ENCODE measurements at regions not wholly inside any gene's neighbourhood (a gene's known extent, or its start where the extent isn't known, plus 50 kb on each side); places are given as distances from the start of the nearest gene placed in this dataset.

- no peak overlapping the region for H3K9ac ChIP-seq
- no peak overlapping the region for H3K4me3 ChIP-seq (IDR thresholded peaks at IDR 0.05; ENCODE audit: insufficient read depth, low read depth, low read length)
- no peaks in the 10 kb centered on the region for H3K36me3 ChIP-seq (ENCODE audit: insufficient read depth)
- no peak overlapping the region for H3K4me2 ChIP-seq
- no peaks in the 10 kb centered on the region for H3K27me3 ChIP-seq (ENCODE audit: insufficient read depth, low read depth)
- H3K27ac ChIP-seq: no peak overlapping the region
- no peak for TF ChIP-seq CTCF (conservative IDR thresholded peaks at IDR 0.05; ENCODE audit: low read depth, low read length)
- H3K79me2 ChIP-seq (ENCODE audit: insufficient read depth, low read depth): no peaks in the 10 kb centered on the region
- no peaks in the 10 kb centered on the region for H4K20me1 ChIP-seq (ENCODE audit: insufficient read depth)
- no peaks in the 10 kb centered on the region for H3K4me1 ChIP-seq (ENCODE audit: low read depth, poor library complexity, severe bottlenecking)
- H2AFZ ChIP-seq (ENCODE audit: low read depth): no peak overlapping the region
These were observed 807.8 kb downstream of the DSC3 start for GRCh38 chr18:30234755-30235154.

GRCh38 chr18:30211112-30211511 lies 831.4 kb downstream of the DSC3 start:
- Histone ChIP-seq H2AFZ (ENCODE audit: low read depth) (no peak overlapping the region), H3K79me2 (ENCODE audit: insufficient read depth, low read depth) (no peaks in the 10 kb centered on the region), H3K36me3 (ENCODE audit: insufficient read depth) (no peaks in the 10 kb centered on the region), H4K20me1 (ENCODE audit: insufficient read depth) (no peaks in the 10 kb centered on the region), H3K4me1 (ENCODE audit: low read depth, poor library complexity, severe bottlenecking) (no peaks in the 10 kb centered on the region), H3K27ac (no peak overlapping the region), H3K4me2 (no peak overlapping the region), H3K27me3 (ENCODE audit: insufficient read depth, low read depth) (no peaks in the 10 kb centered on the region), H3K9ac (no peak overlapping the region), H3K4me3 (IDR thresholded peaks at IDR 0.05; ENCODE audit: insufficient read depth, low read depth, low read length) (no peak overlapping the region)
- TF ChIP-seq CTCF (conservative IDR thresholded peaks at IDR 0.05; ENCODE audit: low read depth, low read length): no peak

GRCh38 chr18:30208546-30208945 lies 834.0 kb downstream of the DSC3 start:
- no peak for TF ChIP-seq CTCF (conservative IDR thresholded peaks at IDR 0.05; ENCODE audit: low read depth, low read length)
- H3K4me3 ChIP-seq (IDR thresholded peaks at IDR 0.05; ENCODE audit: insufficient read depth, low read depth, low read length): no peak overlapping the region
- no peaks in the 10 kb centered on the region for H3K36me3 ChIP-seq (ENCODE audit: insufficient read depth)
- no peak overlapping the region for H3K9ac ChIP-seq
- no peak overlapping the region for H2AFZ ChIP-seq (ENCODE audit: low read depth)
- H4K20me1 ChIP-seq (ENCODE audit: insufficient read depth): no peaks in the 10 kb centered on the region
- H3K4me1 ChIP-seq (ENCODE audit: low read depth, poor library complexity, severe bottlenecking): no peaks in the 10 kb centered on the region
- H3K27me3 ChIP-seq (ENCODE audit: insufficient read depth, low read depth): no peaks in the 10 kb centered on the region
- no peak overlapping the region for H3K4me2 ChIP-seq
- no peaks in the 10 kb centered on the region for H3K79me2 ChIP-seq (ENCODE audit: insufficient read depth, low read depth)
- H3K27ac ChIP-seq: no peak overlapping the region

- Histone ChIP-seq H4K20me1 (ENCODE audit: insufficient read depth) (no peaks in the 10 kb centered on the region), H3K4me1 (ENCODE audit: low read depth, poor library complexity, severe bottlenecking) (no peaks in the 10 kb centered on the region), H3K36me3 (ENCODE audit: insufficient read depth) (no peaks in the 10 kb centered on the region), H3K27me3 (ENCODE audit: insufficient read depth, low read depth) (no peaks in the 10 kb centered on the region), H3K9ac (no peak overlapping the region), H3K27ac (no peak overlapping the region), H2AFZ (ENCODE audit: low read depth) (no peak overlapping the region), H3K4me2 (no peak overlapping the region), H3K79me2 (ENCODE audit: insufficient read depth, low read depth) (no peaks in the 10 kb centered on the region), H3K4me3 (IDR thresholded peaks at IDR 0.05; ENCODE audit: insufficient read depth, low read depth, low read length) (no peak overlapping the region)
- TF ChIP-seq CTCF (conservative IDR thresholded peaks at IDR 0.05; ENCODE audit: low read depth, low read length): 0 out of 2 replicates have a peak, but pooled peaks have one; percentile 26
These were observed 850.3 kb downstream of the DSC3 start for GRCh38 chr18:30192216-30192615.
